ENCODE measurements at regions not wholly inside any gene's neighbourhood (a gene's known extent, or its start where the extent isn't known, plus 50 kb on each side); places are given as distances from the start of the nearest gene placed in this dataset.

DNA sequence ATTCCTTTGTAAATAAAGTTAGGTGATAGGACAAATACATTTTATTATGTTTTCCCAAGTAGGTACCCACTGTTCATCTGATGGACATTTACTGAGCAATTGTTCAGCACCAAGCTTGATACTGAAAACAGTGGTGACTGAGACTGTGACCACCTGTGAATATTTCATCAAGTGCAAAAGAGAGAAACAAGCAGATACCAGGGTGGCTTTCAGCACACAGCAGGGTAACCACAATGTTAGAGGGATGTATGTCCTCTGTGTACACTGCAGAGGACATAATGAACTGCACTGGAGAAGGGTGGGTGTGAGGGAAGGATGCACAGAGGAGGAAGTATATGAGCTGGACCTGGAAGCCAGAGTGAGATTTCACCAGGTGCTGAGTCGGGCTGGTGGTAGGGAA lies 411.8 kb downstream of the RAD51AP2 start:
- Histone ChIP-seq H3K9ac (ENCODE audit: low read length in 3 of 3) (no peak overlapping the region), H3K4me3 (ENCODE audit: low read length in 3 of 3) (no peak overlapping the region), H3K9me3 (ENCODE audit: control insufficient read depth in 2 of 3, insufficient read depth in 1 of 3, low read length in 3 of 3) (no peaks in the 10 kb centered on the region), H3K4me1 (ENCODE audit: control insufficient read depth in 2 of 3, insufficient read depth in 2 of 3, low read depth in 1 of 3, low read length in 3 of 3) (no peaks in the 10 kb centered on the region), H3K27me3 (ENCODE audit: control insufficient read depth, insufficient read depth, low read length) (no peaks in the 10 kb centered on the region), H3K36me3 (ENCODE audit: control insufficient read depth in 2 of 3, insufficient read depth in 3 of 3, low read length in 3 of 3) (no peaks in the 10 kb centered on the region), H3K27ac (ENCODE audit: low read depth in 2 of 2, low read length in 2 of 2) (no peak overlapping the region)
- no peak for DNase-seq
- FAIRE-seq = no peak
- TF ChIP-seq, protein P1, sequence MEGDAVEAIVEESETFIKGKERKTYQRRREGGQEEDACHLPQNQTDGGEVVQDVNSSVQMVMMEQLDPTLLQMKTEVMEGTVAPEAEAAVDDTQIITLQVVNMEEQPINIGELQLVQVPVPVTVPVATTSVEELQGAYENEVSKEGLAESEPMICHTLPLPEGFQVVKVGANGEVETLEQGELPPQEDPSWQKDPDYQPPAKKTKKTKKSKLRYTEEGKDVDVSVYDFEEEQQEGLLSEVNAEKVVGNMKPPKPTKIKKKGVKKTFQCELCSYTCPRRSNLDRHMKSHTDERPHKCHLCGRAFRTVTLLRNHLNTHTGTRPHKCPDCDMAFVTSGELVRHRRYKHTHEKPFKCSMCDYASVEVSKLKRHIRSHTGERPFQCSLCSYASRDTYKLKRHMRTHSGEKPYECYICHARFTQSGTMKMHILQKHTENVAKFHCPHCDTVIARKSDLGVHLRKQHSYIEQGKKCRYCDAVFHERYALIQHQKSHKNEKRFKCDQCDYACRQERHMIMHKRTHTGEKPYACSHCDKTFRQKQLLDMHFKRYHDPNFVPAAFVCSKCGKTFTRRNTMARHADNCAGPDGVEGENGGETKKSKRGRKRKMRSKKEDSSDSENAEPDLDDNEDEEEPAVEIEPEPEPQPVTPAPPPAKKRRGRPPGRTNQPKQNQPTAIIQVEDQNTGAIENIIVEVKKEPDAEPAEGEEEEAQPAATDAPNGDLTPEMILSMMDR (IDR thresholded peaks at IDR 0.05; ENCODE audit: borderline replicate concordance, extremely low read depth, insufficient read depth) = no peak
- intact Hi-C loops (cut with DNase I) = no loop called here

DNA sequence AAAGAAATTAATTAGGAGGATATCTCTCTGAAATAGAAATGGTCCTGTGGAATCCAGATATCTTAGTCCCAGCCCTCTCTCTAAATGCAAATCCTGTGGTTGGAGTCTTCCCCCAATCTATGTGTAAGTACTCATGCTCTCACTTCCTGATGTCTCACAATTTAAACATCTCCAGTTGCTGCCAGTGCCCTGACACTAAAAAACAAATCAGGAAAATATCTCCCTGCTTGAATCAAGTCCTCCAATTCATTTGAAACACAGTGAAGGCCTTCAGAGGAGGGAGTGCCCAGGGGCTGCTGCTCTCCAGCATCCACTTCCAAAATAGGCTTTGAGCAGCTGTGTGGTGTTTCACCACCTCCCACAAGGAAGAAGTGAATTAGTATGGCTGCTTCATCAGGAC lies 413.8 kb downstream of the RAD51AP2 start:
- H3K9ac ChIP-seq (ENCODE audit: low read length in 3 of 3) = no peak overlapping the region
- no peaks in the 10 kb centered on the region for H3K27me3 ChIP-seq (ENCODE audit: control insufficient read depth, insufficient read depth, low read length)
- TF ChIP-seq, protein P1 (IDR thresholded peaks at IDR 0.05; ENCODE audit: borderline replicate concordance, extremely low read depth, insufficient read depth) = no peak
- H3K36me3 ChIP-seq (ENCODE audit: control insufficient read depth in 2 of 3, insufficient read depth in 3 of 3, low read length in 3 of 3) = no peaks in the 10 kb centered on the region
- H3K4me3 ChIP-seq (ENCODE audit: low read length in 3 of 3) = no peak overlapping the region
- FAIRE-seq (no peak), DNase-seq (no peak)
- intact Hi-C loops (cut with DNase I) = no loop called here
- H3K9me3 ChIP-seq (ENCODE audit: control insufficient read depth in 2 of 3, insufficient read depth in 1 of 3, low read length in 3 of 3) = no peaks in the 10 kb centered on the region
- no peaks in the 10 kb centered on the region for H3K4me1 ChIP-seq (ENCODE audit: control insufficient read depth in 2 of 3, insufficient read depth in 2 of 3, low read depth in 1 of 3, low read length in 3 of 3)
- H3K27ac ChIP-seq (ENCODE audit: low read depth in 2 of 2, low read length in 2 of 2) = no peak overlapping the region

DNA sequence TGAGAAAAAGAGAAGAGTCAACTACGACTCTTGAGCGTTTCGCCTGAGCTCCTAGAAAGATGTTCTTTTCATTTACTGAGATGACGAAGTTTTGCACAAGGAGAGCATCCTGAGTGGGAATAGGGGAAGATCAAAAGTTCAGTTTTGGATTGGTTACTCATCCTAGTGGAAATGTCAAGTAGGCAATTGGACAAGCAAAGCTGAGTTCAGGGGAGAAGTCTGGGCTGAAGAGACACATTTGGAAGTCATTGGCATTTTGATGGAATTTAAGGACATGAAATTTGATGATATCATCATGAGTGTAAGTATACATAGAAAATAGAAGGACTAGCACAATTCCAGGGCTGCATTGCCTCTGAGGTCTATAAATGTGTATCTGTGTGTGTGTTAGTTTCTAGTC lies 416.6 kb downstream of the RAD51AP2 start:
- FAIRE-seq (no peak), DNase-seq (no peak)
- no peak overlapping the region for H3K9ac ChIP-seq (ENCODE audit: low read length in 3 of 3)
- no peak overlapping the region for H3K4me3 ChIP-seq (ENCODE audit: low read length in 3 of 3)
- H3K4me1 ChIP-seq (ENCODE audit: control insufficient read depth in 2 of 3, insufficient read depth in 2 of 3, low read depth in 1 of 3, low read length in 3 of 3) = no peaks in the 10 kb centered on the region
- intact Hi-C loops (cut with DNase I) = no loop called here
- H3K27me3 ChIP-seq (ENCODE audit: control insufficient read depth, insufficient read depth, low read length) = no peaks in the 10 kb centered on the region
- H3K27ac ChIP-seq (ENCODE audit: low read depth in 2 of 2, low read length in 2 of 2) = no peak overlapping the region
- H3K36me3 ChIP-seq (ENCODE audit: control insufficient read depth in 2 of 3, insufficient read depth in 3 of 3, low read length in 3 of 3) = no peaks in the 10 kb centered on the region
- no peaks in the 10 kb centered on the region for H3K9me3 ChIP-seq (ENCODE audit: control insufficient read depth in 2 of 3, insufficient read depth in 1 of 3, low read length in 3 of 3)
- TF ChIP-seq, protein P1 (IDR thresholded peaks at IDR 0.05; ENCODE audit: borderline replicate concordance, extremely low read depth, insufficient read depth) = no peak

DNA sequence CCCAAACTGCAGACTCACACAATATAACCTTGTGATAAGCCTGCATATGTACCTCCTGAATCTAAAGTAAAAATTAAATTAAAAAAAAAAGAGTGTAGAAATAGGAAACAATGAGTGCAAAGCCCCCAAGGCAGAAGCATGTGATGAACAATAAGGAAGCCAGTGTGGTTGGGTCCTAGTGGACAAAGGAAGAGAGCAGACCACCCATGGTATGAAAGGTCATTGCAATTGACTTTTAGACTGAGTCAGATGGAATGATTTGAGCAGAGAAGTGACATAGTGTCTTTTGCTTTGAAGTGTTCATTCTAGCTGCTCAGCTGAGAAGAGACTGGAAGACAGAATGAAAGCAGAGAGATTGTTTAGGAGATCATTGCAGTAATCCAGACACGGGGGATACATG lies 417.1 kb downstream of the RAD51AP2 start:
- H3K36me3 ChIP-seq (ENCODE audit: control insufficient read depth in 2 of 3, insufficient read depth in 3 of 3, low read length in 3 of 3) = no peaks in the 10 kb centered on the region
- no peaks in the 10 kb centered on the region for H3K4me1 ChIP-seq (ENCODE audit: control insufficient read depth in 2 of 3, insufficient read depth in 2 of 3, low read depth in 1 of 3, low read length in 3 of 3)
- H3K27me3 ChIP-seq (ENCODE audit: control insufficient read depth, insufficient read depth, low read length) = no peaks in the 10 kb centered on the region
- H3K27ac ChIP-seq (ENCODE audit: low read depth in 2 of 2, low read length in 2 of 2) = no peak overlapping the region
- no peak for DNase-seq
- intact Hi-C loops (cut with DNase I) = no loop called here
- no peak overlapping the region for H3K9ac ChIP-seq (ENCODE audit: low read length in 3 of 3)
- no peaks in the 10 kb centered on the region for H3K9me3 ChIP-seq (ENCODE audit: control insufficient read depth in 2 of 3, insufficient read depth in 1 of 3, low read length in 3 of 3)
- no peak for FAIRE-seq
- TF ChIP-seq, protein P1 (IDR thresholded peaks at IDR 0.05; ENCODE audit: borderline replicate concordance, extremely low read depth, insufficient read depth) = no peak
- no peak overlapping the region for H3K4me3 ChIP-seq (ENCODE audit: low read length in 3 of 3)
